ENCODE measurements at regions not wholly inside any gene's neighbourhood (a gene's known extent, or its start where the extent isn't known, plus 50 kb on each side); places are given as distances from the start of the nearest gene placed in this dataset.

GRCh38 chr18:25669741-25670140, 317.8 kb upstream of the ZNF521 start:
- no peak for DNase-seq
- WGBS, 2 donors = 51 to 56% methylated on average over 3 of the region's 3 CpGs

GRCh38 chr18:25662272-25662671, 310.3 kb upstream of the ZNF521 start:
- no peak overlapping the region for H3K4me3 ChIP-seq
- DNase-seq = no peak
- 31 to 57% methylated on average over 4 of the region's 4 CpGs for WGBS, 2 donors

More at GRCh38 chr18:25669741-25670140, 317.8 kb upstream of the ZNF521 start:
- Histone ChIP-seq H3K27ac (no peak overlapping the region), H3K36me3 (no peaks in the 10 kb centered on the region), H3K4me3 (no peak overlapping the region), H3K9me3 (no peaks in the 10 kb centered on the region), H3K27me3 (no peaks in the 10 kb centered on the region), H3K4me1 (no peaks in the 10 kb centered on the region)
- no peak for ATAC-seq (ENCODE audit: low FRiP score in 2 of 2)
- TF ChIP-seq POLR2A (IDR thresholded peaks at IDR 0.05) (no peak), EP300 (IDR thresholded peaks at IDR 0.05) (no peak), CTCF (IDR thresholded peaks at IDR 0.05) (no peak), POLR2AphosphoS5 (IDR thresholded peaks at IDR 0.05) (no peak)

GRCh38 chr18:25661831-25662230, 309.9 kb upstream of the ZNF521 start:
- Histone ChIP-seq H3K4me3 (no peak overlapping the region), H3K27ac (no peak overlapping the region), H3K9me3 (no peaks in the 10 kb centered on the region), H3K36me3 (no peaks in the 10 kb centered on the region), H3K4me1 (no peaks in the 10 kb centered on the region), H3K27me3 (no peaks in the 10 kb centered on the region)
- no peak for ATAC-seq (ENCODE audit: low FRiP score in 2 of 2)
- TF ChIP-seq POLR2AphosphoS5 (IDR thresholded peaks at IDR 0.05) = no peak
- TF ChIP-seq EP300 (IDR thresholded peaks at IDR 0.05) = no peak
- no peak for TF ChIP-seq CTCF (IDR thresholded peaks at IDR 0.05)
- WGBS, 2 donors = 49 to 51% methylated on average over 6 of the region's 6 CpGs
- DNase-seq = no peak

More at GRCh38 chr18:25662272-25662671, 310.3 kb upstream of the ZNF521 start:
- no peak for TF ChIP-seq EP300 (IDR thresholded peaks at IDR 0.05)
- TF ChIP-seq CTCF (IDR thresholded peaks at IDR 0.05) = no peak
- TF ChIP-seq POLR2A (IDR thresholded peaks at IDR 0.05) = no peak
- no peak for TF ChIP-seq POLR2AphosphoS5 (IDR thresholded peaks at IDR 0.05)
- Histone ChIP-seq H3K36me3 (no peaks in the 10 kb centered on the region), H3K27me3 (no peaks in the 10 kb centered on the region), H3K9me3 (no peaks in the 10 kb centered on the region), H3K4me1 (no peaks in the 10 kb centered on the region), H3K27ac (no peak overlapping the region)
- no peak for ATAC-seq (ENCODE audit: low FRiP score in 2 of 2)

- H3K4me3 ChIP-seq = no peak overlapping the region
- WGBS, 2 donors = 86% methylated on average over 6 of the region's 6 CpGs
- no peak for TF ChIP-seq POLR2A (IDR thresholded peaks at IDR 0.05)
- no peak for TF ChIP-seq EP300 (IDR thresholded peaks at IDR 0.05)
- TF ChIP-seq CTCF (IDR thresholded peaks at IDR 0.05) = no peak
- no peak for TF ChIP-seq POLR2AphosphoS5 (IDR thresholded peaks at IDR 0.05)
- H3K36me3 ChIP-seq = no peaks in the 10 kb centered on the region
- ATAC-seq (ENCODE audit: low FRiP score in 2 of 2) = no peak
- no peak overlapping the region for H3K27ac ChIP-seq
- no peak for DNase-seq
- H3K9me3 ChIP-seq = no peaks in the 10 kb centered on the region
- no peaks in the 10 kb centered on the region for H3K27me3 ChIP-seq
- H3K4me1 ChIP-seq = no peaks in the 10 kb centered on the region
These were observed 307.6 kb upstream of the ZNF521 start for GRCh38 chr18:25659541-25659940.

GRCh38 chr18:25658476-25658875, 306.5 kb upstream of the ZNF521 start:
- 71 to 76% methylated on average over 4 of the region's 4 CpGs for WGBS, 2 donors
- no peak for ATAC-seq (ENCODE audit: low FRiP score in 2 of 2)
- Histone ChIP-seq H3K4me3 (no peak overlapping the region), H3K27ac (no peak overlapping the region), H3K36me3 (no peaks in the 10 kb centered on the region), H3K4me1 (no peaks in the 10 kb centered on the region), H3K9me3 (no peaks in the 10 kb centered on the region), H3K27me3 (no peaks in the 10 kb centered on the region)
- no peak for TF ChIP-seq CTCF (IDR thresholded peaks at IDR 0.05)
- TF ChIP-seq POLR2AphosphoS5 (IDR thresholded peaks at IDR 0.05) = no peak
- TF ChIP-seq EP300 (IDR thresholded peaks at IDR 0.05) = no peak
- no peak for TF ChIP-seq POLR2A (IDR thresholded peaks at IDR 0.05)
- no peak for DNase-seq
